Neural progenitor cell (in vitro differentiated cells): ENCODE measurements at regions not wholly inside any gene's neighbourhood (a gene's known extent, or its start where the extent isn't known, plus 50 kb on each side); places are given as distances from the start of the nearest gene placed in this dataset.

ENCODE experiments used
- CTCF ChIP-seq: fragments of 200-600 bp; sonication (generic); IDR thresholded peaks from 2 replicates; pipeline ENCODE4 v1.5.1; 2017; ENCODE audit warnings: antibody characterized with exemption, mild to moderate bottlenecking
- EZH2 ChIP-seq: fragments of 200-600 bp; sonication (generic); IDR thresholded peaks from 2 replicates; pipeline ENCODE4 v1.6.1; 2017; ENCODE audit warnings: antibody characterized with exemption, mild to moderate bottlenecking, moderate library complexity

- no peak for TF ChIP-seq CTCF
- no peak for TF ChIP-seq EZH2
Measured at GRCh38 chr17:72205822-72206221, 85.0 kb downstream of the SOX9 start.
